ENCODE measurements at regions not wholly inside any gene's neighbourhood (a gene's known extent, or its start where the extent isn't known, plus 50 kb on each side); places are given as distances from the start of the nearest gene placed in this dataset.

GRCh38 chr2:8563814-8564474, 117.9 kb upstream of the ID2 start:
- no peak for DNase-seq (ENCODE audit: low spot score)

- DNase-seq (ENCODE audit: low spot score), result no peak
These were observed 117.4 kb upstream of the ID2 start for GRCh38 chr2:8564475-8564874.

GRCh38 chr2:8565399-8566154, 116.3 kb upstream of the ID2 start:
- DNase-seq (ENCODE audit: low spot score), result no peak

GRCh38 chr2:8566155-8566670, 115.6 kb upstream of the ID2 start:
- no peak for DNase-seq (ENCODE audit: low spot score)

- DNase-seq (ENCODE audit: low spot score), result no peak
These were observed 114.9 kb upstream of the ID2 start for GRCh38 chr2:8566774-8567468.

DNA sequence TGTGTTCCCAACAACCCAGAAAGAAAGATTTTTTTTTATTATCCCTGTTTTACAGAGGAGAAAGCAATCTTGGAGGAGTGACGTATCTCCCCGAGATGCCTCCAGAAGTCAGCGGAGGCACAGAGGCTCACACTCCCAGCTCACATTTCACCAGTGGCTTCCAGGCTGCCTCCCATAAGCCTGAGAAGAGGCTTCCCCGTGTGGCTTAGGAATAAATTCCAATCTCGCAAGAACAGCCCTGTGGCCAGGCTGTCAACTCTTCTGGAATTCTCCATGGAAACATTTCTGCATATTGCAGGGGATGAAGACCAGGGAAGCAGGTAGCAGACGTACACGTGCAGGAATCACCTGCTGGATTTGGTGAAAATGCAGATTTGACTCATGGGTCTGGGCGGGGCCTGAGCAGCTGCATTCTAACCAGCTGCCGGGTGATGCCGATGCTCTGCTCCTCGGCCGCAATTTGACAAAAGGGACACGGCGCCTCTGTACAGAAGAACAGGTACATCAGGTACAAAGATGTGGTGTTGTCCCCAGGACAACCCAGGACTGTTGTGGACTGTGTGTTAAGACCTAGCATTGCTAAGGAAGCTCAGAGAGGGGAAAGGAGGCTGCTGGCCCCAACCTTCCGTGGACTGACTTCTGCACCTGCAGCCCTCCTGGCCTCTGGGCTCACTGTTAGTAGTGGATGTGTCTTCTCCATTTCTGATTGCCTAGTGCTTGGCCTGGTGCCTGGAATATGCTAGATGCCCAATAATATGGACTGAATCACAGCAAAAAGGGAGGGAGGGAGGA, 114.2 kb upstream of the ID2 start:
- no peak for DNase-seq (ENCODE audit: low spot score)

DNA sequence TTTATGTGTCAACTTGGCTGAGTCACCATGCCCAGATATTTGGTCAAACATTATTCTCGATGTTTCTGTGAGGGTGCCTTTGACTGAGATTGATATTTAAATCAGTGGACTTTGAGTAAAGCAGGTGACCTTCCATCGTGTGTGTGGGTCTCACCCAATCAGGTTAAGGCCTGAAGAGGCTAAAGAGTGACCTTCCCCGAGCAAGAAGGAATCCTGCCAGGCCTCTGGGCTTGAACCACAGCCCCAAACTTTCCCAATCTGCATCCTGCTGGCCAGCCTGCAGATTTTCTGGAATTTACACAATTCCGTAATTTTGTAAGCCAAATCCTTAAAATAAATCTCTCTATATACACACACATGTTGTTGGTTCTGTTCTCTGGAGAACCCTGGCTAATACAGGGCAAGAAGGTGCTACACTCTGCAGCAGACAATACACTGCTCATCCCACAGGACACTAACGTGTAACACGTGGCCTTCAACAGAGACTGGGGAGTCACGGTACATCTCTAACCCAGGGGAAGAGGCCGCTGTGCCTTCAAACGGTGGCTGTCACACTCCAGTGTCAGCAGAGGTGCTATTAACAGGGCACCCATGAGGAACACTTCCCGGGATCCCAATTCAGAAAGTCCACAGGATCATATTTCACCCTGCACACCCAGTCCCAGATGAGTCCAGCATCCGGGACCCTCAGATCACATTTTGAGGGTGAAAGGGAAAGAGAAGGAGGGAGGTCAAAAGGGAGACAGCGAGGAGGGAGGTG, 113.1 kb upstream of the ID2 start:
- no peak for DNase-seq (ENCODE audit: low spot score)

DNA sequence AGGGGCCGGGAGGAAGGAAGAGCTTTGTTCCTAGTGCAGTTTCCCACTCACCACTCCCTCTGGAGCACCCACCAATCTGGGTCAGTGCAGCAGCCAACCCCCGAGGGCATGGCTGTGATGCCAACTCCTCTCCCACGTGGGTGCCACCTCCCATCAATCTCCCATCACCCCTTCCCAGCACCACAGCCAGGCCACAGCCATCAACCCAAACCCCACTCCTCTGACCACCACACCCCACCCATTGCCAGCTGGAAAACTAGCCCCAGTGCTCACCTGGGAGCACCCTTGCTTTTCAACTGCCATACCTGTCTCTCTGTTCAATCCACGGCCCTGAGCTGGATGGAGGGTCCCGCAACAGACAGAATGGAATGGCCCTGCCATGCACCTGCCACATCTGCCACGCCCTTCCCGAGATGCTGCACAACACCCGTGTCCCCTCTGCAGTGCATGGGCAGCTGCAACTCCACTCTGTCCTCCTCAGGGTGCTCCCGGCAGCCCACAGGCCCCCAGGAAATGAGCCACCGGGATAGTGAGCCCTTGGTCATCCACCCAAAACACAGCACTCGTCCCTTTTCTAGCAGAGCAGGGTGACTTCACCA, 112.4 kb upstream of the ID2 start:
- DNase-seq (ENCODE audit: low spot score), result no peak

DNA sequence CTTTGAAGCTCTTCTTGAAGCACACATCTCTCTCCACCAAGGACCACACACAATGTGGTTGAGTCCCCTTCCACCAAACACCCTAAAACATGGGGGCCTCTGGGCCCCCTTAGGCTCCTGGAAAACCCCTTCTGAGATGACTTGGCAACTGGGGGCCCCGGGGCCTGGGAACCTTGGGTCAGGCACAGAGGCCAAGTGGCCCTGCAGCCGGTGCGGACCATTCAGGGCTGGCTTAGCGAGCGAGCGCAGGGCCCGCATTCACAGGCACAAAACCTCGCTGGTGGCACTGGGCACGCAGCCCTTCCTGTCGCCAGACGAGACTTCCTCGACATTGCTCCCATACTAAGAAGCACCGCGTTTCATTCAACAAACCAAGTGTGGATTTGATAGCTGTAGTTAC, 111.2 kb upstream of the ID2 start:
- DNase-seq (ENCODE audit: low spot score), result no peak

DNA sequence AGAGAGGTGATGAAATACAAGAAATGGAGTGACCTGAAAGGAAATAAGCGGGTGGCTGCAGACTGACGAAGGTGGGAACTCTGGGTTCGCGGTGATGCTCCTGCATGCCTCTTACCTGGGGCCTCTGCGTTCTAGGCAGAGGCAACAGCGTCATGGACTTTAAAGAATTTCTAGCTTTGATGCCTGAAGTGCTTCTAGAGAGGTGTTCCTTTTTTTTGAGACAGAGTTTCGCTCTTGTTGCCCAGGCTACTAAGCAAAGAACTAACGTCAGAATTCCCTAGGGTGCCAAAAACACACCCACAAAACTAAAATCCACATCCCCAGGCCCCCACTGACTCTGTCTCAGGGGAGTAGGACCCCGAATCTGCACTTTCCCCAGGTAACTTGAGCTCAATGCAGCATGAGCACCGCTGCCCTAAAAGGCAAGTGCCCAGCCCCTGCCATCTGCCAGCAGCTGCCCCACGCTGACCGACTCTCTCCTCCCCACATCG, 110.5 kb upstream of the ID2 start:
- no peak for DNase-seq (ENCODE audit: low spot score)

DNA sequence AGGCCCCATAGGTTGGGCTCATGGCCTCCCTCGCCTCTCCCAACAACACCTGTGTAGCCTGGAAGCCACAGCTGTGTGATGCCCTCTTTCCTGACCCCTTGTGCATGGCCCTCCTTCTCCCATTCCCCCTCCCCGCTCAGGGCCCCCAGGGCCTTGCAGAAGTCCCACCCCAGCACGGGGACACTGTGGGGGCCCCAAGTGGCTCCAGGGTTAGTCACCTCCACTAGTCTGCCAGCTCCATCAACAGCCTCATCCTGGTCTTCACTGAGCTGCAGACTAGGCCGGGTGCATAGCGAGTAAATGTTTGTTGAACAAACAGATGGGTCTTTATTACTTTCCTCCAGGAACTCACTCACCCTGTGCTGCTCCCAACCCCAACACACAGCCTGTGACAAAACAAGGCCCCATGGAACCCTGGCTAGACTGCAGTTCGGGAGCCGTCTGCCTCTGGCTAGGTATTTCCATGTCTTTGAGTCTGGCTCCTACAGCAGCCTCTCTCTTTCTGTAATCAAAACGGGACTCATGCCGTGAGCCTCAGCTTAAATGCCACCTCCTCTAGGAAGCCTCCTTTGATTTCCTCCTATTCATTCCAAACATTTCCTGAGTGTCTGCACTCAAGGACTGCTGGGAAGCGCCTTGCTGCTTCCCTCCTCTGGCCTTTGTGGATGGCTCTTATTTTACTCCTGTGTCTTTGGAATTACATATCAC, 109.9 kb upstream of the ID2 start:
- DNase-seq (ENCODE audit: low spot score), result no peak

DNA sequence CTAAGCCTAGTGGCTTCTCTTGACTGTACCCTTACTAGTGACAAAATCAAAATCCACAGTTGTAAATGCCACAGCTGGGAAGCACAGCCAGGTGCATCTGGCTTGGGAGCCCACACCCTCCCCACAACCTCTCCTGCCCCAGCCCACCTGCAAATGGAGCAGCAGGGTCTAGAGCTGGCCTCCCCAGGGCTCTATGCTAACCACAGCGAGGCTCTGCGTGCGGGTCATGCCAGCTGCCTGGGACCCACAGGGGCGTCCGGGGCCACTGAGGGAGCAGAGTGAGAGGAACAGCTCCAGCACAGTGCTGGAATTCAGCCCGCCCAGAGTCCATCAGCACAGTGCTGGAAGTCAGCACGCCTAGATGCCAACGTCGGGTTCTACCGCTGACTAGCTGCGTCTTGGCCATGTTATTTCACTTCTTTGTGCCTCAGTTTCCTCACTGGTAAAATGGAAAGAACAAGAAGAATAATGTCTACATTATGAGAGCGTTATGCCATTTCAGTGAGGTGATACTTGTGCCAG, 109.1 kb upstream of the ID2 start:
- DNase-seq (ENCODE audit: low spot score), result no peak

DNA sequence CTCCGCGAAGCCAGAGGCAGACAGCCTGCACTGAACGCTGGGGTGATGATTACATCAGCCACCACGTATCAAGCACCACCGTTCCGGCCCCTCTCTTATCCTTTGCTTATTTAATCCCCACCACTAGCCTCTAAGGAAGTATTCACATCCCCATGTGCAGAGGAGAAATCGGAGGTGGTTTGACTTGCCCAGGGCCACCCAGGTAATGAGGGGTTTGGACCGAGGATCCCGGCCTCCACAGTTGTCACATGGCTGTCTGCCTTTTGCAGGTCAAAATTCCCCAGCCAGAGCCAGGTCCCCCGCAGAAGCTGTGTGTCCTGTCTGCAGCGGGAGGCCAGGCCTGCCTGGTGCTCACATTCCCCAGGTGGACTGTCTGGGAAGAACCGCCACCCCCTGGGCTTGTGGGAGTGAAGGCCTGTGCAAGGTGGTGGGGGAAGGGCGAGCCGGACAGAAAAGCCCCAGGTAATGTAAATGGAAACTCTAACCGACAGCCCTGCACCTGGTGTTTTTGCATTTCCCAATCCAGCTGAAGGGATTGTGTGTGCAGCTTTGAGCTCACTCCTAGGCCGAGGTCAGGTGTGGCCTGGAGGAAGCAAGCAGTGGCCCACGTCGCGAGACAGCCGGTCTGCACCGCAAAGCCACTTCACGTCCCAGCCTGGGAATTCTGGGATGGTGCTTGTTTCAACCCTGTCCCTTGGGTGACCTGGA, 108.5 kb upstream of the ID2 start:
- DNase-seq (ENCODE audit: low spot score), result no peak

DNA sequence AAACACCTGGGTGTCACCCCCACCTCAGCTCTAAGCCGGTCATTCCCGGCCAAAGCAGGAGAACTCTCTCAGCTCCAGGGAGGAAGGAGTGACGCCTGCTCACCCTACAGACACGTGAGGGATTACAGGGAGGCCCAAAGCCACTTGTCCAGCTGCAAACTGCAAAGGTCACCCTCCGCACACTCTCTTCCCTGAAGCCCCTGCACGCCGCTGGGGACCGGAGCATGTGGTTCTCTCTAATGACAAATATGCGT, 108.0 kb upstream of the ID2 start:
- no peak for DNase-seq (ENCODE audit: low spot score)

DNA sequence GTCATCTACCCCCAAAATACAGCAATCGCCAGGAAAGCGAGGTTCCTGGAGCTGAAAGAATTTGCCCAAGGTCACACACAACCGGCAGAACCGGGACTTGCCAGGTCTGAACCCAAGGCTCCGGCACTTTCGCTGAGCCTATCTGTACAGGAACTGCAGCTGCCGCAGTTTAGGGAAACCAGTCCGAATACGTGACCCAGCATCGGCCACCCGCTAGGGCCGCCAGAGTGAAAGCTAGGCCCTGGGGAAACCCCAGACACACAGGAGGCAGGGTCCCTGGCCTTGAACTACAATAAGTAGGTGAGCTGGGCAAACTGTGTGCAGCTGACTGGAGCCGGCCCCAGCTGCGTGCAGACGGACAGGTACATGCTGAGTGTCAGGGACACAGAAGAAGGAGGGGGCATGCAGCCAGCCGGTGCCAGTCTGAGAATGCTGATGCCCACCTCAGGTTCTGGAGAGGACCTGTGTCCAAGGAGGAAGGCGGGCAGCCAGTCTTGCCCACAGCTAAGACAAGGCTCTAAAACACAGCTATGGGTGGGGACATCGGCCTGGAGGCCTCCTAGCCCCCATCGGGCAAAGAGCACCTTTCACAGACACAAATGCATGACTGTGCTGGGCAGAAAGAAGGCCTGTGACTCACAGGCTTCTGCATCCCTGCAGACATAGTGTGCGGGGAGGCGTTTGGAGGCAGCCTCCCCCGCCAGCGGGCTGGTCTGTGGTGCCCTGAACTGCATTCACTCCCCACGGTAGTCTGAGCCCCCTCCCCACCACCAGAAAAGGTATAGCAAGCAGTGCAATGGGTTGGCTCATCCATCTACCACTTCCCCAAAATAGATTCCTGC, 107.4 kb upstream of the ID2 start:
- DNase-seq (ENCODE audit: low spot score), result no peak

DNA sequence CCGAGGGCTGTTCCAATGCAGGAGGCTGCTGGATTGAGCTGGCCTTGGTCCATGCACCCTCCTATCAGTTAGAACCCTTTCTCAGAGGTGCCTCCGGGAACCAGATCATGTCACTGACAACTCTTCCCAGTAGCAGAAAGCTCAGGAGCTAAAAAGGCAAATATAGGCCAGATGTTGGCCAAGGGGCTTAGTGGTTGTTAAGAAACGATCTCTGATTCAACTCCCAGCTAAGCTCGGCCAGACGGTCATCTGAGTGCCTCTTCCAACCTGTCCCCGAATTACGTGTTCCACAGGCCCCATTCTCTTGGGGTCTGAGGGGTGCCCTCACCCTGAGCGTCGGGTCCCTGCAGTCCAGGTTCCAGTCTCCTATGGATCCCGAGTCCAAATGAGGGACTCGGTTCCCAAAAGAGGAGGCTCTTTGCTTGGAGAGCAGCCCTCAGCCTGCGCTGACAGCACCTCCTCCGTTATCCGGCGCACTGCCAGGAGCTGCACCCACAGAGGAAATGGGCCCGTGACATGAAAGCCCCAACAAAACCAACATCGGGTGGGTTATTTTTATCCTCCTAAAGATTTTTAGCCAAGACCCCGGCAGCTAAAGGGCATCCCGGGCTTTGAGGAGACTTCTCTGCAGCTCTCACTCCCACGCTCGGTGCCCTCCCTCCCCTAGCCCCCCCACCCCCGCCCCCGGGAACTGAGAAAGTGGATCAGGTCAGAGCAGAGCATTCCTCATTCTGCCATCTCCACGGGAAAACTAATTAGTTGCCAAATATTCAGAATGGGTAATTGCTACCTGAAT, 106.6 kb upstream of the ID2 start:
- DNase-seq (ENCODE audit: low spot score), result no peak

GRCh38 chr2:8575834-8576423, 105.9 kb upstream of the ID2 start:
- DNase-seq (ENCODE audit: low spot score), result no peak

Measured in SK-N-DZ (cell line).